Neural cell (in vitro differentiated cells): ENCODE measurements at regions not wholly inside any gene's neighbourhood (a gene's known extent, or its start where the extent isn't known, plus 50 kb on each side); places are given as distances from the start of the nearest gene placed in this dataset.

Experiments used
- H2AFZ ChIP-seq: fragments of 200-600, 300-800 bp; sonication (generic), shearing (Covaris generic); 2 replicates; pipeline ENCODE4 v1.6.0; 2014; ENCODE audit warnings: low read depth, mild to moderate bottlenecking, antibody characterized with exemption, low read length, moderate library complexity
- H3F3A ChIP-seq: fragments of 200-600 bp; shearing (Covaris generic); 2 replicates; pipeline ENCODE4 v1.6.1; 2016; ENCODE audit warnings: mild to moderate bottlenecking, moderate library complexity, mixed read lengths, antibody characterized with exemption, low read length; ENCODE audit not compliant: insufficient read depth, poor library complexity, severe bottlenecking
- H3K27ac ChIP-seq: fragments of 200-600, 300-800 bp; sonication (generic), shearing (Covaris generic); 2 replicates; pipeline ENCODE4 v1.5.1; 2014; ENCODE audit warnings: mild to moderate bottlenecking, low read length, moderate library complexity
- H3K27me3 ChIP-seq: fragments of 300-800, 200-600 bp; sonication (generic), shearing (Covaris generic); 2 replicates; pipeline ENCODE4 v1.6.0; 2014; ENCODE audit warnings: mild to moderate bottlenecking, low read depth, low read length, moderate library complexity; ENCODE audit not compliant: insufficient read depth
- H3K36me3 ChIP-seq: fragments of 300-800, 200-600 bp; sonication (generic), shearing (Covaris generic); 2 replicates; pipeline ENCODE4 v1.5.1; 2014; ENCODE audit warnings: mild to moderate bottlenecking, antibody characterized with exemption, low read length, moderate library complexity; ENCODE audit not compliant: insufficient read depth
- H3K4me2 ChIP-seq: fragments of 300-800, 200-600 bp; sonication (generic), shearing (Covaris generic); 2 replicates; pipeline ENCODE4 v1.6.0; 2014; ENCODE audit warnings: mild to moderate bottlenecking, low read length
- H3K4me3 ChIP-seq: fragments of 300-800, 200-600 bp; sonication (generic), shearing (Covaris generic); 2 replicates; pipeline ENCODE4 v1.5.1; 2014; ENCODE audit warnings: mild to moderate bottlenecking, low read length, moderate library complexity
- H3K79me2 ChIP-seq: fragments of 200-600 bp; shearing (Covaris generic); replicated peaks from 2 replicates; pipeline ENCODE4 v1.6.0; 2014; ENCODE audit warnings: mild to moderate bottlenecking, low read length, moderate library complexity; ENCODE audit not compliant: insufficient read depth
- H3K9ac ChIP-seq: fragments of 300-800, 200-600 bp; sonication (generic), shearing (Covaris generic); 2 replicates; pipeline ENCODE4 v1.6.1; 2016; ENCODE audit warnings: mild to moderate bottlenecking, low read length, mixed read lengths
- H3K9me2 ChIP-seq: fragments of 200-600 bp; shearing (Covaris generic); 2 replicates; pipeline ENCODE4 v1.6.1; 2016; ENCODE audit warnings: mild to moderate bottlenecking, low read length, mixed read lengths; ENCODE audit not compliant: insufficient read depth
- H3K9me3 ChIP-seq: fragments of 200-600, 300-800 bp; sonication (generic), shearing (Covaris generic); 2 replicates; pipeline ENCODE4 v1.6.1; 2016; ENCODE audit warnings: mild to moderate bottlenecking, mixed run types, low read length, moderate library complexity, mixed read lengths
- H4K20me1 ChIP-seq: fragments of 200-600 bp; shearing (Covaris generic); 2 replicates; pipeline ENCODE4 v1.6.1; 2016; ENCODE audit warnings: mild to moderate bottlenecking, mixed run types; ENCODE audit not compliant: insufficient read depth
- EP300 ChIP-seq: fragments of 450-650 bp; conservative IDR thresholded peaks from 2 replicates; pipeline ENCODE4 v1.6.1; 2014; ENCODE audit warnings: antibody characterized with exemption, mild to moderate bottlenecking, moderate library complexity; ENCODE audit not compliant: poor library complexity, severe bottlenecking
- EZH2 ChIP-seq: fragments of 200-600, 300-800 bp; shearing (Covaris generic), sonication (generic); IDR thresholded peaks from 2 replicates; pipeline ENCODE4 v1.6.1; 2014; ENCODE audit warnings: antibody characterized with exemption, low read length, borderline replicate concordance, mild to moderate bottlenecking; ENCODE audit not compliant: insufficient read depth, poor library complexity, severe bottlenecking
- MXI1 ChIP-seq: fragments of 450-650 bp; conservative IDR thresholded peaks from 2 replicates; pipeline ENCODE4 v1.6.1; 2014; ENCODE audit warnings: antibody characterized with exemption, mild to moderate bottlenecking; ENCODE audit not compliant: poor library complexity, severe bottlenecking
- POLR2AphosphoS5 ChIP-seq: IDR thresholded peaks from 2 replicates; pipeline ENCODE4 v1.6.1; 2012
- RAD21 ChIP-seq: fragments of 450-650 bp; conservative IDR thresholded peaks from 2 replicates; pipeline ENCODE4 v1.6.1; 2014; ENCODE audit warnings: antibody characterized with exemption, mild to moderate bottlenecking, moderate library complexity
- SMC3 ChIP-seq: fragments of 450-650 bp; conservative IDR thresholded peaks from 2 replicates; pipeline ENCODE4 v1.6.1; 2014; ENCODE audit warnings: antibody characterized with exemption, mild to moderate bottlenecking, moderate library complexity; ENCODE audit not compliant: poor library complexity
- TAF1 ChIP-seq: IDR thresholded peaks from 2 replicates; pipeline ENCODE4 v1.6.1; 2012; ENCODE audit warnings: low read depth
- TF ChIP-seq, protein P1 (sequence below): fragments of 450-650 bp; IDR thresholded peaks from 2 replicates; pipeline ENCODE4 v1.5.1; 2014; ENCODE audit warnings: antibody characterized with exemption, mild to moderate bottlenecking, moderate library complexity; ENCODE audit not compliant: poor library complexity, severe bottlenecking
- TF ChIP-seq, protein P2 (sequence below): IDR thresholded peaks from 2 replicates; pipeline ENCODE4 v1.6.1; 2012; ENCODE audit warnings: borderline replicate concordance

DNA sequence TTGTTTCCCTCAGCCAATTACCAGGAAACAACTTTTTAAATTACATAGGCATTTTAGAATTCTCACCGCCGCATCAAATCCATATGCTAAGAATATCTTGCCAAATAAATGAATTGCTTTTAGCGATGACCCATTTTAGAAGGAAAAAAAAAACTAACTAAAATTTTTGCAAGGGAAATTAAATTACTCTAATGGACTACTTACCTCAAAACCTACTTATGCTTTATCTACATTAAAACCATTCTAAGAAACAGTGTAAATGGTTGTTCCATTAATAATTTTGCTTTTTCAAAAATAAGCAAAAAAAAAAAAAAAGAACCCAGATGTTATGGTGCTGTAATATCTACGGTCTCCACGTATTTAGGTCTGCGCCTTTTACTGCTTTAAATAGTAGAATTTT, 73.5 kb upstream of the CCDC150 start:
- Histone ChIP-seq H3K4me2 (no peak overlapping the region), H3F3A (no peaks in the 10 kb centered on the region), H3K36me3 (no peaks in the 10 kb centered on the region), H3K27me3 (no peaks in the 10 kb centered on the region), H3K79me2 (no peaks in the 10 kb centered on the region), H3K9me2 (no peaks in the 10 kb centered on the region), H2AFZ (no peak overlapping the region), H3K4me3 (no peak overlapping the region), H3K9ac (no peak overlapping the region), H3K27ac (no peak overlapping the region), H4K20me1 (no peaks in the 10 kb centered on the region), H3K9me3 (no peaks in the 10 kb centered on the region)
- no peak for TF ChIP-seq RAD21
- TF ChIP-seq, protein P1, sequence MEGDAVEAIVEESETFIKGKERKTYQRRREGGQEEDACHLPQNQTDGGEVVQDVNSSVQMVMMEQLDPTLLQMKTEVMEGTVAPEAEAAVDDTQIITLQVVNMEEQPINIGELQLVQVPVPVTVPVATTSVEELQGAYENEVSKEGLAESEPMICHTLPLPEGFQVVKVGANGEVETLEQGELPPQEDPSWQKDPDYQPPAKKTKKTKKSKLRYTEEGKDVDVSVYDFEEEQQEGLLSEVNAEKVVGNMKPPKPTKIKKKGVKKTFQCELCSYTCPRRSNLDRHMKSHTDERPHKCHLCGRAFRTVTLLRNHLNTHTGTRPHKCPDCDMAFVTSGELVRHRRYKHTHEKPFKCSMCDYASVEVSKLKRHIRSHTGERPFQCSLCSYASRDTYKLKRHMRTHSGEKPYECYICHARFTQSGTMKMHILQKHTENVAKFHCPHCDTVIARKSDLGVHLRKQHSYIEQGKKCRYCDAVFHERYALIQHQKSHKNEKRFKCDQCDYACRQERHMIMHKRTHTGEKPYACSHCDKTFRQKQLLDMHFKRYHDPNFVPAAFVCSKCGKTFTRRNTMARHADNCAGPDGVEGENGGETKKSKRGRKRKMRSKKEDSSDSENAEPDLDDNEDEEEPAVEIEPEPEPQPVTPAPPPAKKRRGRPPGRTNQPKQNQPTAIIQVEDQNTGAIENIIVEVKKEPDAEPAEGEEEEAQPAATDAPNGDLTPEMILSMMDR = no peak
- TF ChIP-seq TAF1 = no peak
- no peak for TF ChIP-seq SMC3
- no peak for TF ChIP-seq EZH2

DNA sequence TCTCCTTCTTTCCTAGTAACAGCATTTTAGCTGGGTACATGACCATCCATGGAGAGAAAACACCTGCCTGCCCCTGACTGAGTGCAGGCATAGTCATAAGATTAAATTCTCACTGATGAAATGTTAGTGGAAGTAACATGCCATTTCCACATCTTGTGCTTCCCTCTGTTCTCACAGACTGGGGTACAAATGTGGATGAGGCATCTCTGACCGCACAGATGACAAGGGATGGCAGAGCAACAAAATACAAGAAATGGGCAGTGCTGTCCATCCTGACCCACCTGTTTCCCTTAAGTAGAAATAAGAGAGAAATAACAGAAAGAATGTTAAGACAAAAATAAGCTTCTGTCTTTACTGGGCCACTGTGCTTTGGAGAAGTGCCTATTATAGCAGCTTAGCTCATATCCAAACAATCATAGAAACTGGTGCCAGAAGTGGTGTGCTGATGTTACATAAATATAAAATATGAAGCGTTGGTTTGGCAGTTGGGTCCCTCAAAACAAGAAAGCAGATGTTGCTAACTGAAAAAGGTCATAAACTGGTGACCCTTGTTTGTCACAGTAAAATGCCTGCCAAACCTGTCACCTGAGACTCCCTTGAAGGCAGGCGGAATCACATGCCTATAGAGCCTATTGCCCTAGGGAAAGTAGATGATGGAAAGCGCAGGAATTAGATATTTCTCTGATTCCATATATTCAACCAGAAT, 72.4 kb upstream of the CCDC150 start:
- Histone ChIP-seq H3K79me2 (no peaks in the 10 kb centered on the region), H3K9ac (no peak overlapping the region), H3K27me3 (no peaks in the 10 kb centered on the region), H4K20me1 (no peaks in the 10 kb centered on the region), H3K9me3 (no peaks in the 10 kb centered on the region), H3K4me2 (no peak overlapping the region), H3K9me2 (no peaks in the 10 kb centered on the region), H3K4me3 (no peak overlapping the region), H3F3A (no peaks in the 10 kb centered on the region), H3K36me3 (no peaks in the 10 kb centered on the region), H2AFZ (no peak overlapping the region), H3K27ac (no peak overlapping the region)
- TF ChIP-seq TAF1 (no peak), MXI1 (no peak)

DNA sequence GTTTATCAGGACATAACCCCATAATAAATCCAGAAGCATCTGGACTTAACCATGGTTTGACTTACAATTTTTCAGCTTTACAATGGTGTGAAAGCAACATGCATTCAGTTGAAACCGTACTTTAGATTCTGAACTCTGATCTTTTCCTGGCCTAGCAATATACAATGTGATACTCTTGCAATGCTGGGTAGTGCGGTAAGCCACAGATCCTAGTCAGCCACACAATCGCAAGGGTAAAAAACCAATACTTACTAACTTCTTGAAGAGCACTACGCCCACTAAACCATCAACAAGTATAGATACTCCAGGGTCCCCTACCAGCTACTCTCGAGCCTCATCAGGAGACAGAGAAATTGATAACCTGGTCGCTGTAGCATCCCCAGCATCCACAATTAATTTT, 71.0 kb upstream of the CCDC150 start:
- H3K36me3 ChIP-seq = no peaks in the 10 kb centered on the region
- no peak overlapping the region for H3K9ac ChIP-seq
- H2AFZ ChIP-seq = no peak overlapping the region
- H3K4me2 ChIP-seq = no peak overlapping the region
- H3K27me3 ChIP-seq = no peaks in the 10 kb centered on the region
- H3F3A ChIP-seq = no peaks in the 10 kb centered on the region
- TF ChIP-seq, protein P2, sequence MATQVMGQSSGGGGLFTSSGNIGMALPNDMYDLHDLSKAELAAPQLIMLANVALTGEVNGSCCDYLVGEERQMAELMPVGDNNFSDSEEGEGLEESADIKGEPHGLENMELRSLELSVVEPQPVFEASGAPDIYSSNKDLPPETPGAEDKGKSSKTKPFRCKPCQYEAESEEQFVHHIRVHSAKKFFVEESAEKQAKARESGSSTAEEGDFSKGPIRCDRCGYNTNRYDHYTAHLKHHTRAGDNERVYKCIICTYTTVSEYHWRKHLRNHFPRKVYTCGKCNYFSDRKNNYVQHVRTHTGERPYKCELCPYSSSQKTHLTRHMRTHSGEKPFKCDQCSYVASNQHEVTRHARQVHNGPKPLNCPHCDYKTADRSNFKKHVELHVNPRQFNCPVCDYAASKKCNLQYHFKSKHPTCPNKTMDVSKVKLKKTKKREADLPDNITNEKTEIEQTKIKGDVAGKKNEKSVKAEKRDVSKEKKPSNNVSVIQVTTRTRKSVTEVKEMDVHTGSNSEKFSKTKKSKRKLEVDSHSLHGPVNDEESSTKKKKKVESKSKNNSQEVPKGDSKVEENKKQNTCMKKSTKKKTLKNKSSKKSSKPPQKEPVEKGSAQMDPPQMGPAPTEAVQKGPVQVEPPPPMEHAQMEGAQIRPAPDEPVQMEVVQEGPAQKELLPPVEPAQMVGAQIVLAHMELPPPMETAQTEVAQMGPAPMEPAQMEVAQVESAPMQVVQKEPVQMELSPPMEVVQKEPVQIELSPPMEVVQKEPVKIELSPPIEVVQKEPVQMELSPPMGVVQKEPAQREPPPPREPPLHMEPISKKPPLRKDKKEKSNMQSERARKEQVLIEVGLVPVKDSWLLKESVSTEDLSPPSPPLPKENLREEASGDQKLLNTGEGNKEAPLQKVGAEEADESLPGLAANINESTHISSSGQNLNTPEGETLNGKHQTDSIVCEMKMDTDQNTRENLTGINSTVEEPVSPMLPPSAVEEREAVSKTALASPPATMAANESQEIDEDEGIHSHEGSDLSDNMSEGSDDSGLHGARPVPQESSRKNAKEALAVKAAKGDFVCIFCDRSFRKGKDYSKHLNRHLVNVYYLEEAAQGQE = no peak
- TF ChIP-seq, protein P1 = no peak
- no peak for TF ChIP-seq EP300
- TF ChIP-seq POLR2AphosphoS5 = no peak
- TF ChIP-seq MXI1 = no peak
- no peak for TF ChIP-seq SMC3
- no peak for TF ChIP-seq RAD21
- TF ChIP-seq EZH2 = no peak
- no peak for TF ChIP-seq TAF1
- peaks cover 2% of the 10 kb centered on the region for H3K79me2 ChIP-seq
- H3K9me3 ChIP-seq = no peaks in the 10 kb centered on the region
- H3K27ac ChIP-seq = no peak overlapping the region
- no peak overlapping the region for H3K4me3 ChIP-seq
- no peaks in the 10 kb centered on the region for H4K20me1 ChIP-seq
- no peaks in the 10 kb centered on the region for H3K9me2 ChIP-seq
